HCT116 (cell line): ENCODE measurements at regions not wholly inside any gene's neighbourhood (a gene's known extent, or its start where the extent isn't known, plus 50 kb on each side); places are given as distances from the start of the nearest gene placed in this dataset.

Source experiments
- CTCF ChIP-seq, 3 experiments: fragments of 200-600 bp in 1 of 3; sonication (generic) in 1 of 3; IDR thresholded peaks in 2 of 3; conservative IDR thresholded peaks in 1 of 3; 2 replicates each; pipeline ENCODE4 v1.5.1; 2012 to 2017; ENCODE audit warnings: low read depth in 2 of 3, low read length in 2 of 3, antibody characterized with exemption in 1 of 3, borderline replicate concordance in 1 of 3, control low read depth in 1 of 3, mild to moderate bottlenecking in 1 of 3, mixed read lengths in 1 of 3, mixed run types in 1 of 3, moderate library complexity in 1 of 3; ENCODE audit not compliant: insufficient read depth in 1 of 3
- EGR1 ChIP-seq: IDR thresholded peaks from 2 replicates; pipeline ENCODE4 v1.6.1; 2012; ENCODE audit warnings: low read depth
- EZH2phosphoT487 ChIP-seq: fragments of 200-600 bp; IDR thresholded peaks from 2 replicates; pipeline ENCODE4 v1.6.1; 2018; ENCODE audit warnings: antibody characterized with exemption, borderline replicate concordance
- MAX ChIP-seq: IDR thresholded peaks from 2 replicates; pipeline ENCODE4 v1.6.1; 2012
- POLR2A ChIP-seq: IDR thresholded peaks from 2 replicates; pipeline ENCODE4 v1.7.0; 2011; ENCODE audit warnings: borderline replicate concordance; ENCODE audit not compliant: insufficient read depth, insufficient read length; ENCODE audit errors: extremely low read depth
- POLR2AphosphoS5 ChIP-seq: IDR thresholded peaks from 2 replicates; pipeline ENCODE4 v1.6.1; 2011; ENCODE audit warnings: mild to moderate bottlenecking, low read depth, low read length, moderate library complexity
- SRF ChIP-seq: IDR thresholded peaks from 2 replicates; pipeline ENCODE4 v1.6.1; 2012; ENCODE audit warnings: low read depth

- TF ChIP-seq EGR1 (no peak), SRF (no peak), MAX (no peak), POLR2A (no peak), EZH2phosphoT487 (no peak), CTCF (IDR thresholded peaks at IDR 0.05 in 2 of 3, conservative IDR thresholded peaks at IDR 0.05 in 1 of 3; ENCODE audit: borderline replicate concordance in 1 of 3, insufficient read depth in 1 of 3, low read depth in 2 of 3, low read length in 2 of 3) (no peak), POLR2AphosphoS5 (no peak)
Observed at GRCh38 chr18:40577981-40578365, 1377.1 kb upstream of the PIK3C3 start.
